CD14-positive monocyte (primary cell): ENCODE measurements at regions not wholly inside any gene's neighbourhood (a gene's known extent, or its start where the extent isn't known, plus 50 kb on each side); places are given as distances from the start of the nearest gene placed in this dataset.

Source experiments
- DNase-seq, 3 donors: peaks; one replicate each; pipeline ENCODE4 v3.0.0-alpha.2; 2011 to 2022
- H2AFZ ChIP-seq: 2 replicates; pipeline ENCODE4 v1.6.0; 2012; ENCODE audit warnings: mild to moderate bottlenecking, low read depth, low read length, inconsistent platforms; ENCODE audit not compliant: insufficient read depth, poor library complexity, severe bottlenecking
- H3K27ac ChIP-seq, 2 donors: 1 replicate in 1 of 2; 2 replicates in 1 of 2; pipeline ENCODE4 v1.5.1; 2012 to 2013; ENCODE audit warnings: low read length in 2 of 2, control low read depth in 1 of 2, inconsistent platforms in 1 of 2, low read depth in 1 of 2, mild to moderate bottlenecking in 1 of 2
- H3K27me3 ChIP-seq, 2 donors: one replicate each; pipeline versions ENCODE4 v1.6.0 to v1.6.1; 2011 to 2013; ENCODE audit warnings: low read length in 2 of 2; ENCODE audit not compliant: control insufficient read depth in 2 of 2, insufficient read depth in 2 of 2
- H3K36me3 ChIP-seq, 2 donors: replicated peaks in 1 of 2; 1 replicate in 1 of 2; 2 replicates in 1 of 2; pipeline versions ENCODE4 v1.5.1 to v1.6.1; 2012 to 2013; ENCODE audit warnings: low read length in 2 of 2, control low read depth in 1 of 2, inconsistent platforms in 1 of 2, mild to moderate bottlenecking in 1 of 2; ENCODE audit not compliant: insufficient read depth in 2 of 2, control insufficient read depth in 1 of 2
- H3K4me1 ChIP-seq, 2 donors: 1 replicate in 1 of 2; 2 replicates in 1 of 2; pipeline versions ENCODE4 v1.5.1 to v1.6.1; 2012 to 2013; ENCODE audit warnings: low read length in 2 of 2, control low read depth in 1 of 2, inconsistent platforms in 1 of 2, mild to moderate bottlenecking in 1 of 2, moderate library complexity in 1 of 2; ENCODE audit not compliant: insufficient read depth in 2 of 2, control insufficient read depth in 1 of 2
- H3K4me2 ChIP-seq: replicated peaks from 2 replicates; pipeline ENCODE3; 2012; ENCODE audit warnings: low read length, moderate library complexity, mild to moderate bottlenecking; ENCODE audit not compliant: poor library complexity, severe bottlenecking; ENCODE audit errors: extremely low read depth
- H3K4me3 ChIP-seq, 3 experiments: fragments of 200-600 bp in 1 of 3; sonication (generic) in 1 of 3; replicated peaks in 1 of 3; 1 replicate in 2 of 3; 2 replicates in 1 of 3; pipeline ENCODE4 v1.5.1; 2011 to 2013; ENCODE audit warnings: low read length in 3 of 3, mild to moderate bottlenecking in 3 of 3, control low read depth in 2 of 3, low read depth in 2 of 3, inconsistent platforms in 1 of 3, moderate library complexity in 1 of 3
- H3K79me2 ChIP-seq: 2 replicates; pipeline ENCODE4 v1.6.0; 2012; ENCODE audit warnings: mild to moderate bottlenecking, control low read depth, inconsistent platforms, low read length, moderate library complexity; ENCODE audit not compliant: insufficient read depth
- H3K9ac ChIP-seq: 2 replicates; pipeline ENCODE4 v1.6.0; 2017; ENCODE audit warnings: low read length, mild to moderate bottlenecking; ENCODE audit not compliant: insufficient read depth, poor library complexity, severe bottlenecking
- H3K9me3 ChIP-seq, 2 donors: replicated peaks in 1 of 2; 1 replicate in 1 of 2; 2 replicates in 1 of 2; pipeline versions ENCODE4 v1.5.1 to v1.6.1; 2012 to 2013; ENCODE audit warnings: low read length in 2 of 2, control low read depth in 1 of 2; ENCODE audit not compliant: control insufficient read depth in 1 of 2, insufficient read depth in 1 of 2
- H4K20me1 ChIP-seq: 2 replicates; pipeline ENCODE4 v1.6.0; 2012; ENCODE audit warnings: mild to moderate bottlenecking, low read length, control low read depth, moderate library complexity; ENCODE audit not compliant: insufficient read depth
- H3K27ac Mint-ChIP-seq, 7 donors: one replicate each; pipeline ENCODE4 v1.8.0; 2020; ENCODE audit warnings: mild to moderate bottlenecking in 7 of 7, mixed read lengths in 7 of 7, moderate library complexity in 6 of 7, inconsistent platforms in 2 of 7
- H3K27me3 Mint-ChIP-seq, 3 donors: one replicate each; pipeline ENCODE4 v1.8.0; 2021 to 2022; ENCODE audit warnings: low read depth in 3 of 3, mild to moderate bottlenecking in 3 of 3, mixed read lengths in 3 of 3, moderate library complexity in 3 of 3, inconsistent platforms in 1 of 3
- H3K36me3 Mint-ChIP-seq, 2 donors: one replicate each; pipeline ENCODE4 v1.8.0; 2020; ENCODE audit warnings: mixed read lengths in 2 of 2, inconsistent platforms in 1 of 2, mild to moderate bottlenecking in 1 of 2
- H3K4me1 Mint-ChIP-seq: one replicate; pipeline ENCODE4 v1.8.0; 2020; ENCODE audit warnings: mild to moderate bottlenecking, mixed read lengths
- H3K4me3 Mint-ChIP-seq, 2 donors: one replicate each; pipeline ENCODE4 v1.8.0; 2020; ENCODE audit warnings: mild to moderate bottlenecking in 2 of 2, mixed read lengths in 2 of 2, moderate library complexity in 1 of 2
- H3K9me3 Mint-ChIP-seq, 7 donors: one replicate each; pipeline ENCODE4 v1.8.0; 2020 to 2022; ENCODE audit warnings: mixed read lengths in 7 of 7, mild to moderate bottlenecking in 6 of 7, moderate library complexity in 6 of 7, inconsistent platforms in 2 of 7
- WGBS: methylation state at CpG from one replicate; pipeline ENCODE4 v1.1.5; 2013; ENCODE audit warnings: missing lambda C conversion rate; ENCODE audit not compliant: insufficient coverage; 5-methylcytosine and 5-hydroxymethylcytosine counted together
- intact Hi-C, 2 donors: fragments of 100-400 bp; cut with micrococcal nuclease; formaldehyde crosslinking; loops; one replicate each; pipeline versions ENCODE4 v1.15.0 to v1.15.1; 2023
- TF ChIP-seq, protein P1 (sequence below): fragments of 200-600 bp; IDR thresholded peaks from one replicate; pipeline ENCODE4 v1.8.0; 2022; ENCODE audit warnings: antibody characterized with exemption, mild to moderate bottlenecking

DNA sequence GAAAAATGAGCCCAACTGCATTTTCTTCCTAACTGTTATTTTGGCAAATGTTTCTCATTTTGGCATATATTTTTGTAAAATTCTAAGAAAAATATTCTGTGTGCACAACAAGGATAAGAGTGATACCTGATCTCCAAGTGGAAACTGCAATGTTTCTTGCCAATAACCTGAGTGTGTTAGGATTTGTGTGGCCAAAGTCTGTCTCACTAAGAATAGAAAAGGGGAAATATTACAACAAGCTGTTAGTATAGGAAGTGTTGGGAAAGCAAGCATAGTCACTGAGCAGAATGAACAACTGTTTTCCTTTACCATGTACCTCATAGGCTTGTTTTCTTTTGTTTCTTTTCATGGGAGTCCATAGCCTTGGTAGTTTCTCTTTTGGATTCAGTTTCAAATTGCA, 624.2 kb downstream of the MTRR start:
- DNase-seq = no peak
- intact Hi-C loops = no loop called here
- Histone ChIP-seq H2AFZ (no peak overlapping the region), H3K79me2 (no peaks in the 10 kb centered on the region), H3K4me2 (no peak overlapping the region), H3K9ac (no peak overlapping the region), H3K9me3 (peaks cover 21 to 30% of the 10 kb centered on the region in 2 donors), H3K27me3 (no peaks in the 10 kb centered on the region), H3K36me3 (no peaks in the 10 kb centered on the region), H4K20me1 (no peaks in the 10 kb centered on the region), H3K4me3 (no peak overlapping the region), H3K27ac (no peak overlapping the region), H3K4me1 (no peaks in the 10 kb centered on the region)
- Mint-ChIP-seq H3K4me3 (no peak overlapping the region), H3K4me1 (peaks cover 3% of the 10 kb centered on the region), H3K36me3 (no peaks in the 10 kb centered on the region), H3K9me3 (peaks cover 6 to 25% (median 16%) of the 10 kb centered on the region in 7 donors), H3K27me3 (no peaks in the 10 kb centered on the region), H3K27ac (no peak overlapping the region)
- TF ChIP-seq, protein P1, sequence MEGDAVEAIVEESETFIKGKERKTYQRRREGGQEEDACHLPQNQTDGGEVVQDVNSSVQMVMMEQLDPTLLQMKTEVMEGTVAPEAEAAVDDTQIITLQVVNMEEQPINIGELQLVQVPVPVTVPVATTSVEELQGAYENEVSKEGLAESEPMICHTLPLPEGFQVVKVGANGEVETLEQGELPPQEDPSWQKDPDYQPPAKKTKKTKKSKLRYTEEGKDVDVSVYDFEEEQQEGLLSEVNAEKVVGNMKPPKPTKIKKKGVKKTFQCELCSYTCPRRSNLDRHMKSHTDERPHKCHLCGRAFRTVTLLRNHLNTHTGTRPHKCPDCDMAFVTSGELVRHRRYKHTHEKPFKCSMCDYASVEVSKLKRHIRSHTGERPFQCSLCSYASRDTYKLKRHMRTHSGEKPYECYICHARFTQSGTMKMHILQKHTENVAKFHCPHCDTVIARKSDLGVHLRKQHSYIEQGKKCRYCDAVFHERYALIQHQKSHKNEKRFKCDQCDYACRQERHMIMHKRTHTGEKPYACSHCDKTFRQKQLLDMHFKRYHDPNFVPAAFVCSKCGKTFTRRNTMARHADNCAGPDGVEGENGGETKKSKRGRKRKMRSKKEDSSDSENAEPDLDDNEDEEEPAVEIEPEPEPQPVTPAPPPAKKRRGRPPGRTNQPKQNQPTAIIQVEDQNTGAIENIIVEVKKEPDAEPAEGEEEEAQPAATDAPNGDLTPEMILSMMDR = no peak

DNA sequence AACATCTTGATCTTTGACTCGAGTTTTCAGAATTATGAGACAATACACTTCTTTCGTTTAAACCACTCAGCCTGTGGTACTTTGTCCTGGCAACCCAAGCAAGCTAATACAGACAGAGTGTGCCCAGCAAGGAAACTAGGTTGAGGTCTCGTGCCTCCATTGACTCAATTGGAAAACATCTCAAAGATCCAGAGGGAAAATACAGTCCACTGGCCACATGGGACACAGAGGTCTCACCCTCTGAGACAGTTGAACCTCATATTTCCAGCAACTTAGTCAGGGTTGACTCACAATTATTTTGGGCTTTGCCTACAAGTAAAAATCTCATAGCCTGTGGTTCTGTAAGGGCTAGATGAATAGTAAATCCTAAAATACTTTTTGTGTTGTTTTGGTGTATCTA, 631.5 kb downstream of the MTRR start:
- no peaks in the 10 kb centered on the region for H3K27me3 Mint-ChIP-seq

More for the DNA sequence above, 631.5 kb downstream of the MTRR start:
- Histone ChIP-seq H3K9ac (no peak overlapping the region), H3K36me3 (no peaks in the 10 kb centered on the region), H2AFZ (no peak overlapping the region), H3K27me3 (no peaks in the 10 kb centered on the region), H3K9me3 (peaks cover 12 to 16% of the 10 kb centered on the region in 2 donors), H3K4me3 (no peak overlapping the region), H3K79me2 (no peaks in the 10 kb centered on the region), H3K27ac (no peak overlapping the region), H3K4me2 (no peak overlapping the region), H3K4me1 (no peaks in the 10 kb centered on the region), H4K20me1 (no peaks in the 10 kb centered on the region)
- TF ChIP-seq, protein P1 = no peak
- H3K27ac Mint-ChIP-seq = no peak overlapping the region
- H3K4me1 Mint-ChIP-seq = no peaks in the 10 kb centered on the region
- peaks cover 10 to 44% (median 15%) of the 10 kb centered on the region in 7 donors for H3K9me3 Mint-ChIP-seq
- intact Hi-C loops = no loop called here
- H3K4me3 Mint-ChIP-seq = no peak overlapping the region
- no peak for DNase-seq
- H3K36me3 Mint-ChIP-seq = peaks cover 0 to 2% of the 10 kb centered on the region in 2 donors
- 93% methylated on average over 3 of the region's 3 CpGs for WGBS
